Neural progenitor cell (in vitro differentiated cells): ENCODE measurements at regions not wholly inside any gene's neighbourhood (a gene's known extent, or its start where the extent isn't known, plus 50 kb on each side); places are given as distances from the start of the nearest gene placed in this dataset.

Experiments used
- EZH2 ChIP-seq: fragments of 200-600 bp; sonication (generic); IDR thresholded peaks from 2 replicates; pipeline ENCODE4 v1.6.1; 2017; ENCODE audit warnings: antibody characterized with exemption, mild to moderate bottlenecking, moderate library complexity
- EZH2phosphoT487 ChIP-seq: fragments of 200-600 bp; sonication (generic); IDR thresholded peaks from 2 replicates; pipeline ENCODE4 v1.6.1; 2017; ENCODE audit warnings: antibody characterized with exemption
- TF ChIP-seq, protein P1 (sequence below): fragments of 200-600 bp; sonication (generic); IDR thresholded peaks from 2 replicates; pipeline ENCODE4 v1.5.1; 2017; ENCODE audit warnings: antibody characterized with exemption, mild to moderate bottlenecking

DNA sequence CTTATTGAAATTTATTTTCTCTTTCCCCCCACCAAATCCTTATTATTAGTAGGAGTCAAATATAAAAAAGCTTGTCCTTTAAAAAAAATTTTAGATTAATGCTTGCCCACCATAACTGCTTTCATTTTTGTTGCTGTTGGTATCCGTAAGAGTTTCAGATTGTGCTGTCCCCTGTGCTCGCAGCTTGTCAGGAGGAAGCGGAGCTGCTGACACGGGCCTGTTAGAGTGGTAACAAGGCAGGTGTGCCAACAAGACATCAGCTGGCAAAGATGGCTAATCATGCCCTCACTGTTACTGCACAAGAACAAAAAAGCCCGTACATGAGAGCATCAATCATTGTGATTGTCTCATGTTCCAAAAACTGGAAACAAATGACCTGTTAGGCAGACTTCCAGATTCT, 148.4 kb downstream of the ALG10B start:
- TF ChIP-seq EZH2 (no peak), EZH2phosphoT487 (no peak)
- TF ChIP-seq, protein P1, sequence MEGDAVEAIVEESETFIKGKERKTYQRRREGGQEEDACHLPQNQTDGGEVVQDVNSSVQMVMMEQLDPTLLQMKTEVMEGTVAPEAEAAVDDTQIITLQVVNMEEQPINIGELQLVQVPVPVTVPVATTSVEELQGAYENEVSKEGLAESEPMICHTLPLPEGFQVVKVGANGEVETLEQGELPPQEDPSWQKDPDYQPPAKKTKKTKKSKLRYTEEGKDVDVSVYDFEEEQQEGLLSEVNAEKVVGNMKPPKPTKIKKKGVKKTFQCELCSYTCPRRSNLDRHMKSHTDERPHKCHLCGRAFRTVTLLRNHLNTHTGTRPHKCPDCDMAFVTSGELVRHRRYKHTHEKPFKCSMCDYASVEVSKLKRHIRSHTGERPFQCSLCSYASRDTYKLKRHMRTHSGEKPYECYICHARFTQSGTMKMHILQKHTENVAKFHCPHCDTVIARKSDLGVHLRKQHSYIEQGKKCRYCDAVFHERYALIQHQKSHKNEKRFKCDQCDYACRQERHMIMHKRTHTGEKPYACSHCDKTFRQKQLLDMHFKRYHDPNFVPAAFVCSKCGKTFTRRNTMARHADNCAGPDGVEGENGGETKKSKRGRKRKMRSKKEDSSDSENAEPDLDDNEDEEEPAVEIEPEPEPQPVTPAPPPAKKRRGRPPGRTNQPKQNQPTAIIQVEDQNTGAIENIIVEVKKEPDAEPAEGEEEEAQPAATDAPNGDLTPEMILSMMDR = no peak
